HG03565 (cell line): ENCODE measurements at regions not wholly inside any gene's neighbourhood (a gene's known extent, or its start where the extent isn't known, plus 50 kb on each side); places are given as distances from the start of the nearest gene placed in this dataset.

Experiments used
- ATAC-seq: cut with Tn5 transposase; IDR thresholded peaks from one replicate; pipeline ENCODE4 v1.9.1; 2021; ENCODE audit warnings: mild to moderate bottlenecking, moderate library complexity; ENCODE audit not compliant: unreplicated experiment

DNA sequence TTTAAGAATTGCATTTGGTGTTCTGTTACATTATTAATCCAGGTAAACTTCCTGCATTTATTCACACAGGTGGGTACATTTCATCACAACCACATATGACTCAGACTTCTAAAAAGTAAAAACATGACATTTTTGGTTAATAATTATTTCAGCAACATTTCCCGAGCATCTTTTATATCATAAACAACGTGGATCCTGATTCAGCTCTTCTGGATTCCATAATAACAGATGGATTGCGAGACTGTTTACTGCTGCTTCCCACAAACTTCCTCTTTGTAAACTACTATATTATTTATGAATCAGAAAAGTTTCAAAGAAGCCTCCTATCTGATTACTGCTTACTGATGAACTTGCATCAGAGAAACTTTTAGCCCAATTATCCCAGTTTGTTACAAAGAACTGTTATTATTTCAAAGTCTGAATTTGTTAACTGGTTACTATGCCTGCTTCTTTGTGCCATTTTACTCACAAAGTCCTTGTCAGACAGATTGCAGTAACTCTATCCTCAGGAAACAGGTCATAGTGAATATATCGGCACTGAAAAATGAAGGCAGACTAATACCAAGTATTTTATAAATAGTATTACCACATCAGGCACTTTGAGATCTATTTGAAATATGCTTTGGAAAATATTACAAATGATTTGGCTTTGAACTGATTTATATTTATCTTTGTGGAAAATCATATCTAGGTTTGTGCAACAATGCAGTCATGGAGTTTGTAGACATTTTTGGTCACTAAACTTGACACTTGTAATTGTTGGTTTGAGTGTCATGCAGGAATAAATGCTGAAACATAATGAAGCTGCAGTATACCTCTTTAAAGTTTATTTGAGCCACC, 511.6 kb downstream of the PLCL1 start:
- ATAC-seq = no peak

- ATAC-seq = no peak
Observed at GRCh38 chr2:198314559-198315153, 510.3 kb downstream of the PLCL1 start.

GRCh38 chr2:198312596-198313483, 508.4 kb downstream of the PLCL1 start:
- no peak for ATAC-seq

GRCh38 chr2:198311020-198311419, 506.6 kb downstream of the PLCL1 start:
- ATAC-seq = no peak

DNA sequence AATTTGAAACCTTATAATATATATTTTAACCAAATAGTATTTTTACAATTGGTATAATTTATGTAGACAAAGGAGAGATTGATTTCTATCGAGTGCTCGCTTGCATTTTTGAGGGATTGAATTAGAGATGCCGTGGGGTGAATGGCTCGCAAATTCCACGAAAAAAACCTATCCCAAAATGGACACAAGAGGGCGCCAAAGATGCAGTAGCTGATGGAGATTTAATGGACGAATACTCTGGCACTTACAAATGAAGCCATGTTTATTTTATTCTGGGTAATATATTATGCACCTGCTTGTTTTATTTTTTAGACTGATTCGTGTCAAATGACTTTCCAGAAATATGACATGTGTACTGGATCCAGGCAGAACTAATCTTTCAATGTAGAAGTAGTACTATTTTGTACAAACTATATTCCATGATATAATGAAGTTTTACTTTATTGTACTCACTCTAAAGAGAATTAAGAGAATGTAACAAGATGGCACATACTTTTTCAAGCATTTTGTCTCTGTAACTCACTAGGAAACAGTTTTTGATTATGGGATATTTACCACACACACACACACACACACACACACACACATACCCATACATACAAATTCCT, 505.4 kb downstream of the PLCL1 start:
- peak; percentile 60 for ATAC-seq

DNA sequence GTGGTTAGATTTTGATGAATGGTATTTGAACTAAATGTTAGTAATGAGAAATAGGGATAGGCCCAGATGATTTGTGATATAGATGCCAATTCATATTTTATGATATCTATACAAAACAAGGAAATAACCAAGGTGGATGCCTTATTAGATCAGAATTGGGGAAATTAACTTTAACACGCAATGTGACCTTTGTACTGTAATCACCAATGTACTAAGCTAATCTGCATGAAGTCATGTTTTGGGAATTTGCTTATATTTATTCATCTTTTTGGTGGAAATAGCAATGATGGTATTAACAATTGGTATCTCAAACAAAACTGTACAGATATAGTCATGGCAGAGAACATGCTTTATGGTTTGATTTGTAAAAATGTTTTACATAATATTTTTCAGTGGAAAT, 504.7 kb downstream of the PLCL1 start:
- no peak for ATAC-seq

GRCh38 chr2:198308368-198308767, 504.0 kb downstream of the PLCL1 start:
- no peak for ATAC-seq

GRCh38 chr2:198307093-198307492, 502.7 kb downstream of the PLCL1 start:
- no peak for ATAC-seq

DNA sequence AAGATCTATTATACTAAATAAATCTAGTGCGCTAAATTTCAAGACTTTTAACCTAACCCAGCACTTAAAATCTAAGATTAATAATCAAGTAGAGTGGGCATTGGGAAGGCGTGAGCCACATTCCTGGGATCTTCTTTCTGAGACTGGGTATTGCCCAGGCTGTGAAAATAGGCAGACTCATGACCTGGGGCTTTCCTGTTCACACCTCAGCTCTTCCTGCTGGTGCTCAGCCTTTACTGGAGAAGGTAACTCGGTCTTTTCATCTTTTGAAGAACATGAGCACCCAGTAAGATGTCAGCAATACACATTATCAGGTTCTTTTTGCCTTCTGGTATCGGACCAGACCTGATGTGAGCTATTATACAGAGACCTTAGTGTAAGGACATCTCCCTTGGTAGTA, 500.5 kb downstream of the PLCL1 start:
- ATAC-seq = no peak

- ATAC-seq = no peak
Observed at GRCh38 chr2:198297350-198297749, 493.0 kb downstream of the PLCL1 start.

DNA sequence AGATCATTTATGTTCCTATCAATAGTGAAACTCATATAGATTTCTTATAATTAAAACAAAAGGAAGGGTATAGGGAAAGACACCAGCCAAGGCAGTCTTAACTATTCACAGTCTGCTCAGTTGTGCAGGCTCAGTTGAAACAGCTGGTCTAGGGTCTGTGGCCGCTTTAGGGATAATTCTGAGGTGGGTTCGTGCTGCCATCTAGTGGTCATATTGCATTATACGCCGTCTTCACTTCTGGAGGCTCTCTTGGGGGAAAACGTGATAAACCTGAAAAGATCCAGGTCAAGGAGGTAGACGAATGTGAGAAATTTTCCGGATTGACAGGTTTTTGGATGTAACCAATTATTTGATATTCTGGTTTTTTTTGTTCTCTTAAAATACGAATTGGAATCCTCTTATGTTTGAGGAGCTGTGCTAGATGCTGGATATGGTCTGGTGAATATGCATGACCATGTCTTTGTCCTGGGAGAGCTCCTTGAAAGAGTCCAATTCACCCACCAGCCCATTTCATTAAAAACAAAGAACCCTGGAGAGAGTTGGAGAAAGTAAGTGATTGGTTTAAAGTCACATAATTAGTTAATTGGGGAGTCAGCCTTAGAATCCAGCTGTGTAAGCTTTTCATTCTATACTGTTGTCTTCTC, 492.4 kb downstream of the PLCL1 start:
- ATAC-seq = peak; percentile 94

GRCh38 chr2:198293281-198293680, 488.9 kb downstream of the PLCL1 start:
- ATAC-seq = no peak

- no peak for ATAC-seq
Observed at GRCh38 chr2:198289811-198290210, 485.4 kb downstream of the PLCL1 start.

GRCh38 chr2:198287706-198288105, 483.3 kb downstream of the PLCL1 start:
- ATAC-seq = no peak

- no peak for ATAC-seq
Observed at GRCh38 chr2:198285216-198285615, 480.8 kb downstream of the PLCL1 start.

DNA sequence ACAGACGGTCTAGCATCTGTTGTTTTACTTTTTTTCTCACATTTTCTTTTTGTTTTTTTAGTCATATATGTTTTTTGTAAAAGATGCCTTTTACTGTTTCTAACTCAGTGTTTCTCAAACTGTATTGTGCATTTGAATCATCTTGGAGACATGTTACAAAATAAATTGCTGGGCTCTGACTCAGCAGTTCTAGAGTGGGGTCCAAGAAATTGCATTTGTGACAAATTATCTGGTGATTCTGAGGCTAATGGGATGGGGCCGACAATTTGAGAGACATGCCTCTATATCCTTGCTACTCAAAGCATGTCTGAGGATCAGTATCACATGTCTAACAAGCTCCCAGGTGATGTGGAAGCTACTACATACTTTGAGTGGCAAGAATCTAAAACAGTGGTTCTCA, 478.8 kb downstream of the PLCL1 start:
- no peak for ATAC-seq

GRCh38 chr2:198282061-198282460, 477.7 kb downstream of the PLCL1 start:
- ATAC-seq = no peak

GRCh38 chr2:198280145-198280544, 475.8 kb downstream of the PLCL1 start:
- ATAC-seq = no peak

DNA sequence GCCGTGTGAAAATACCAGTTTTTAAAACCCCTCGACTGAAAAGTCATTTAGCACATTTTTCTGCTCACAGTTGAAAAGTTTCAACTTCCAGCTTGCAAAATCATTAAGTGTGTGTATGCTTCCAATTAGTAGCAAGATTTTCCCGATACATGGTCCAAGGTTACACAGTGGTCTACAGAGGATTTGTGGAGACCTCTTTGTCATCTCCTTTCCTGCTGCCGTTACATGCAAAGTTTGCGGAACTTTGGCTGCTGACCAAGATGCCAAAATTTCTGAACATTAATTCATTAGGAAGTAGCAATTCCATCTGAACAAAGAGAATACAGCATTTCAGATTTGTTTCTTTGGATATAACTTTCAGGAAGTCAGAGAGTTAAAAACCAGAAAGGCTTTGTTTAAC, 474.6 kb downstream of the PLCL1 start:
- no peak for ATAC-seq

GRCh38 chr2:198277181-198277580, 472.8 kb downstream of the PLCL1 start:
- ATAC-seq = no peak

GRCh38 chr2:198273660-198274059, 469.3 kb downstream of the PLCL1 start:
- no peak for ATAC-seq
